Sigmoid colon (tissue), 3 donors: ENCODE measurements at regions not wholly inside any gene's neighbourhood (a gene's known extent, or its start where the extent isn't known, plus 50 kb on each side); places are given as distances from the start of the nearest gene placed in this dataset.

Experiments
- CTCF ChIP-seq, 4 experiments: fragments of 450-650 bp in 3 of 4; fragments of 200-600 bp in 1 of 4; IDR thresholded peaks; one replicate each; pipeline ENCODE4 v1.5.1; 2016 to 2019; ENCODE audit warnings: antibody characterized with exemption in 4 of 4, mild to moderate bottlenecking in 3 of 4, moderate library complexity in 2 of 4
- POLR2A ChIP-seq, 2 donors: fragments of 450-650 bp; IDR thresholded peaks; one replicate each; pipeline ENCODE4 v1.6.1; 2016; ENCODE audit warnings: antibody characterized with exemption in 2 of 2, mild to moderate bottlenecking in 2 of 2, moderate library complexity in 2 of 2

DNA sequence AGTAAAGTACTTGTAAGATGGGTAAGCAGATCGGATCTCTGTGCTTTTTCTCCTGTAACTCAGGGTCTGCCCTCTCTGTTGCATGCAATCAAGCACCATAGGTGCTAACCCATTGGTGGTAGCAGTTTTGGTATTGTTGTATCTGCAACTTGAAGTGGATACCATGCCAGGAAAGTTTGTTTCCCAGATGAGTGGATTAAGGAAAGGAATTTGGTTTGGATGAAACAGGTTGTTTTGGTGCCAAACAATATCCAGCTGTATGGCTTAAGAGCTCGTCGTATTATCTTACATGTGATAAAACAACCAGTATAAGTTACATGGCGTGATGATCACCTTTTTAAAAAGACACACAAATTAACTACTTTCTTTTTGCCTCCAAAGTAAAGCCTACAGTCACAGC lies 280.9 kb upstream of the TENM3 start:
- TF ChIP-seq POLR2A (IDR thresholded peaks at IDR 0.05): no peak
- TF ChIP-seq CTCF (IDR thresholded peaks at IDR 0.05): no peak
